IMR-90 (cell line): ENCODE measurements at regions not wholly inside any gene's neighbourhood (a gene's known extent, or its start where the extent isn't known, plus 50 kb on each side); places are given as distances from the start of the nearest gene placed in this dataset.

Source experiments
- ATAC-seq: fragments of 200-7000 bp; cut with Tn5 transposase; 2 replicates; pipeline ENCODE4 v1.9.1; 2020; ENCODE audit warnings: low read depth, mild to moderate bottlenecking, moderate library complexity
- BruUV-seq: library from RNA; stranded (reverse); fragments of 400-500 nt; replicated peaks from 2 replicates; lab custom pipeline; 2021; lab: Mats Ljungman, UMichigan
- CTCF ChIA-PET: fragments of 300-600 bp; formaldehyde crosslinking; extraction: SDS; loops from one replicate; lab custom pipeline; 2021; ENCODE audit warnings: antibody characterized with exemption; lab: Yijun Ruan, JAX
- POLR2A ChIA-PET: fragments of 300-600 bp; sonication (Branson Sonifier 250); formaldehyde crosslinking; loops from one replicate; lab custom pipeline; 2022; ENCODE audit warnings: antibody characterized with exemption; ENCODE audit not compliant: unreplicated experiment; lab: Charles Lee
- DNase-seq: peaks from one replicate; pipeline ENCODE4 v3.0.0; 2013
- H2AFZ ChIP-seq: replicated peaks from 2 replicates; pipeline ENCODE3; 2013; ENCODE audit warnings: low read length, mild to moderate bottlenecking; ENCODE audit not compliant: poor library complexity
- H2AK5ac ChIP-seq: 2 replicates; pipeline ENCODE4 v1.6.1; 2013; ENCODE audit warnings: low read depth, low read length, inconsistent platforms
- H2AK9ac ChIP-seq: replicated peaks from 2 replicates; pipeline ENCODE3; 2013; ENCODE audit warnings: mild to moderate bottlenecking, low read depth, low read length, moderate library complexity; ENCODE audit not compliant: poor library complexity
- H2BK120ac ChIP-seq: 2 replicates; pipeline ENCODE4 v1.6.1; 2013; ENCODE audit warnings: low read depth, low read length, inconsistent platforms
- H2BK15ac ChIP-seq: 3 replicates; pipeline ENCODE4 v1.6.1; 2013; ENCODE audit warnings: low read depth, low read length, inconsistent platforms
- H2BK20ac ChIP-seq: 2 replicates; pipeline ENCODE4 v1.6.1; 2013; ENCODE audit warnings: low read depth, mild to moderate bottlenecking, inconsistent platforms, low read length, moderate library complexity
- H2BK5ac ChIP-seq: 2 replicates; pipeline ENCODE4 v1.6.1; 2013; ENCODE audit warnings: mild to moderate bottlenecking, low read depth, low read length, inconsistent platforms; ENCODE audit not compliant: poor library complexity, severe bottlenecking
- H3K14ac ChIP-seq: replicated peaks from 2 replicates; pipeline ENCODE4 v1.6.1; 2013; ENCODE audit warnings: low read depth, low read length, inconsistent platforms
- H3K18ac ChIP-seq: 2 replicates; pipeline ENCODE4 v1.6.1; 2013; ENCODE audit warnings: low read depth, low read length, control low read depth
- H3K23ac ChIP-seq: 2 replicates; pipeline ENCODE4 v1.6.1; 2013; ENCODE audit warnings: low read depth, low read length, inconsistent platforms
- H3K27ac ChIP-seq: 2 replicates; pipeline ENCODE4 v1.5.1; 2013; ENCODE audit warnings: mild to moderate bottlenecking, control low read depth, low read length; ENCODE audit not compliant: insufficient read depth
- H3K27me3 ChIP-seq: 2 replicates; pipeline ENCODE4 v1.6.1; 2013; ENCODE audit warnings: low read length; ENCODE audit not compliant: control insufficient read depth, insufficient read depth
- H3K36me3 ChIP-seq: 2 replicates; pipeline ENCODE4 v1.6.1; 2013; ENCODE audit warnings: low read length, mixed read lengths; ENCODE audit not compliant: control insufficient read depth, insufficient read depth
- H3K4ac ChIP-seq: 2 replicates; pipeline ENCODE4 v1.6.1; 2013; ENCODE audit warnings: low read depth, low read length, inconsistent platforms
- H3K4me1 ChIP-seq: 2 replicates; pipeline ENCODE4 v1.6.1; 2013; ENCODE audit warnings: low read length, mixed read lengths; ENCODE audit not compliant: control insufficient read depth, insufficient read depth
- H3K4me2 ChIP-seq: 2 replicates; pipeline ENCODE4 v1.6.1; 2013; ENCODE audit warnings: low read depth, mild to moderate bottlenecking, control low read depth, low read length, moderate library complexity
- H3K4me3 ChIP-seq: 2 replicates; pipeline ENCODE4 v1.5.1; 2013; ENCODE audit warnings: low read depth, mild to moderate bottlenecking, control low read depth, low read length, moderate library complexity; ENCODE audit not compliant: insufficient read depth
- H3K56ac ChIP-seq: 2 replicates; pipeline ENCODE4 v1.6.1; 2013; ENCODE audit warnings: low read length, inconsistent platforms; ENCODE audit not compliant: insufficient read depth; ENCODE audit errors: extremely low read depth
- H3K79me1 ChIP-seq, 2 experiments: 2 replicates each; pipeline ENCODE4 v1.6.1; 2013; ENCODE audit warnings: low read length in 2 of 2, inconsistent platforms in 1 of 2, low read depth in 1 of 2
- H3K9ac ChIP-seq: 2 replicates; pipeline ENCODE4 v1.6.1; 2013; ENCODE audit warnings: low read depth, low read length, control low read depth
- H3K9me1 ChIP-seq: 2 replicates; pipeline ENCODE4 v1.6.1; 2013; ENCODE audit warnings: low read length, inconsistent platforms; ENCODE audit not compliant: insufficient read depth
- H3K9me3 ChIP-seq: 2 replicates; pipeline ENCODE4 v1.6.1; 2013; ENCODE audit warnings: low read length; ENCODE audit not compliant: control insufficient read depth, insufficient read depth
- H4K20me1 ChIP-seq: 2 replicates; pipeline ENCODE4 v1.6.1; 2013; ENCODE audit warnings: low read length, inconsistent platforms; ENCODE audit not compliant: insufficient read depth
- H4K5ac ChIP-seq: 2 replicates; pipeline ENCODE4 v1.6.1; 2013; ENCODE audit warnings: mild to moderate bottlenecking, low read depth, low read length, control low read depth
- H4K8ac ChIP-seq, 2 experiments: 2 replicates each; pipeline ENCODE4 v1.6.1; 2013; ENCODE audit warnings: low read depth in 2 of 2, low read length in 2 of 2, control low read depth in 1 of 2, inconsistent platforms in 1 of 2
- H4K91ac ChIP-seq: 2 replicates; pipeline ENCODE4 v1.6.1; 2013; ENCODE audit warnings: low read depth, low read length, inconsistent platforms; ENCODE audit not compliant: insufficient read depth
- BHLHE40 ChIP-seq: fragments of 150-350 bp; IDR thresholded peaks from 2 replicates; pipeline ENCODE4 v1.6.1; 2016; ENCODE audit warnings: mild to moderate bottlenecking, low read depth, low read length
- CHD1 ChIP-seq: IDR thresholded peaks from 2 replicates; pipeline ENCODE4 v1.6.1; 2012; ENCODE audit warnings: low read depth, low read length, improper control_type of control experiment
- FOS ChIP-seq: fragments of 150-350 bp; IDR thresholded peaks from 2 replicates; pipeline ENCODE4 v1.6.1; 2016; ENCODE audit warnings: low read depth, low read length
- MAFK ChIP-seq: IDR thresholded peaks from 2 replicates; pipeline ENCODE4 v1.6.1; 2012; ENCODE audit warnings: low read depth, low read length, improper control_type of control experiment
- MAZ ChIP-seq: IDR thresholded peaks from 2 replicates; pipeline ENCODE4 v1.6.1; 2012; ENCODE audit warnings: low read depth, mild to moderate bottlenecking, low read length, improper control_type of control experiment, moderate library complexity, borderline replicate concordance
- POLR2A ChIP-seq: IDR thresholded peaks from 2 replicates; pipeline ENCODE4 v1.6.1; 2012; ENCODE audit warnings: mild to moderate bottlenecking, low read depth, low read length
- RAD21 ChIP-seq: IDR thresholded peaks from 2 replicates; pipeline ENCODE4 v1.6.1; 2012; ENCODE audit warnings: low read length, improper control_type of control experiment
- RCOR1 ChIP-seq: IDR thresholded peaks from 2 replicates; pipeline ENCODE4 v1.6.1; 2012; ENCODE audit warnings: mild to moderate bottlenecking, low read length, improper control_type of control experiment; ENCODE audit not compliant: insufficient replicate concordance
- RFX5 ChIP-seq: IDR thresholded peaks from 2 replicates; pipeline ENCODE4 v1.8.0; 2012; ENCODE audit warnings: low read depth, mild to moderate bottlenecking, low read length, moderate library complexity
- SMC3 ChIP-seq: fragments of 150-350 bp; IDR thresholded peaks from 2 replicates; pipeline ENCODE4 v1.6.1; 2016; ENCODE audit warnings: low read depth, mild to moderate bottlenecking, antibody characterized with exemption, low read length, moderate library complexity
- WGBS, 2 experiments: methylation state at CpG; one replicate each; pipeline versions ENCODE4 v1.1.5 to v1.1.7; 2013; ENCODE audit warnings: missing lambda C conversion rate in 2 of 2; ENCODE audit not compliant: insufficient read length in 1 of 2; ENCODE audit errors: extremely low coverage in 2 of 2; 5-methylcytosine and 5-hydroxymethylcytosine counted together
- dilution Hi-C: fragments of 300-500 bp; cut with HindIII; formaldehyde crosslinking; loops from one replicate; pipeline ENCODE4 v1.14.3; 2018; ENCODE audit warnings: low sequenced_read_pairs; ENCODE audit not compliant: unreplicated experiment
- in situ Hi-C: fragments of 300-500 bp; cut with MboI; formaldehyde crosslinking; loops from 3 replicates; pipeline ENCODE4 v1.14.3; 2019; ENCODE audit warnings: low sequenced_read_pairs, inconsistent platforms, mixed read lengths
- intact Hi-C: fragments of 100-400 bp; cut with micrococcal nuclease; formaldehyde crosslinking; loops from 2 replicates; pipeline ENCODE4 v1.10.0; 2022
- TF ChIP-seq, protein P1 (sequence below): conservative IDR thresholded peaks from 2 replicates; pipeline ENCODE4 v1.5.1; 2012; ENCODE audit warnings: mild to moderate bottlenecking, low read depth, low read length, improper control_type of control experiment

DNA sequence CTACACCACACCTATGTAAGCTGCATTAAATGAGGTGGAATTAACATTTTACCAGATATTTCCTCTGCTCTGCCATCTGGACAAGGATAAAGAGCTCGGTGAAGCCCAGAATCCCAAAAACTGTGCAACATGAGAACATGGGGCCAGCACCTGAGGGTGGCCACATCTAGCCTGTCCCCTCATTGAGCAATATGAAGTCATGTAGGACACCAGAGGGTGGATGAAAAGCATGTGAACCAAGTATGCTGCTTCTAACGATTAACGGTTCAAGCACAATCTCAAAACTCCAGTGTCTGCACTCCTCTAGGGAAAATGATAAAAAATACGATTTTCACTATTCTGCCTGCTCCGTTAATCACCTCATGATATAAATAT, 545.8 kb downstream of the EBF1 start:
- Histone ChIP-seq H3K79me1 (no peaks in the 10 kb centered on the region), H4K91ac (no peak overlapping the region), H3K4me3 (no peak overlapping the region), H3K23ac (no peak overlapping the region), H3K9me1 (no peaks in the 10 kb centered on the region), H3K56ac (no peak overlapping the region), H2BK120ac (no peak overlapping the region), H2BK15ac (no peak overlapping the region), H4K8ac (no peak overlapping the region), H3K14ac (no peak overlapping the region), H4K20me1 (no peaks in the 10 kb centered on the region), H3K4me1 (no peaks in the 10 kb centered on the region), H3K27me3 (no peaks in the 10 kb centered on the region), H3K4me2 (no peak overlapping the region), H3K4ac (no peak overlapping the region), H2AFZ (no peak overlapping the region), H3K18ac (no peak overlapping the region), H2BK20ac (no peak overlapping the region), H4K5ac (no peak overlapping the region), H3K27ac (no peak overlapping the region), H3K9ac (no peak overlapping the region), H2BK5ac (no peak overlapping the region), H3K9me3 (no peaks in the 10 kb centered on the region), H3K36me3 (no peaks in the 10 kb centered on the region), H2AK9ac (no peak overlapping the region), H2AK5ac (no peak overlapping the region)
- dilution Hi-C loops (no loop called here), in situ Hi-C loops (no loop called here), intact Hi-C loops (no loop called here)
- TF ChIP-seq POLR2A (no peak), CHD1 (no peak), BHLHE40 (no peak), SMC3 (no peak), RFX5 (no peak), FOS (no peak), MAFK (no peak), RAD21 (no peak), RCOR1 (no peak), MAZ (no peak)
- TF ChIP-seq, protein P1, sequence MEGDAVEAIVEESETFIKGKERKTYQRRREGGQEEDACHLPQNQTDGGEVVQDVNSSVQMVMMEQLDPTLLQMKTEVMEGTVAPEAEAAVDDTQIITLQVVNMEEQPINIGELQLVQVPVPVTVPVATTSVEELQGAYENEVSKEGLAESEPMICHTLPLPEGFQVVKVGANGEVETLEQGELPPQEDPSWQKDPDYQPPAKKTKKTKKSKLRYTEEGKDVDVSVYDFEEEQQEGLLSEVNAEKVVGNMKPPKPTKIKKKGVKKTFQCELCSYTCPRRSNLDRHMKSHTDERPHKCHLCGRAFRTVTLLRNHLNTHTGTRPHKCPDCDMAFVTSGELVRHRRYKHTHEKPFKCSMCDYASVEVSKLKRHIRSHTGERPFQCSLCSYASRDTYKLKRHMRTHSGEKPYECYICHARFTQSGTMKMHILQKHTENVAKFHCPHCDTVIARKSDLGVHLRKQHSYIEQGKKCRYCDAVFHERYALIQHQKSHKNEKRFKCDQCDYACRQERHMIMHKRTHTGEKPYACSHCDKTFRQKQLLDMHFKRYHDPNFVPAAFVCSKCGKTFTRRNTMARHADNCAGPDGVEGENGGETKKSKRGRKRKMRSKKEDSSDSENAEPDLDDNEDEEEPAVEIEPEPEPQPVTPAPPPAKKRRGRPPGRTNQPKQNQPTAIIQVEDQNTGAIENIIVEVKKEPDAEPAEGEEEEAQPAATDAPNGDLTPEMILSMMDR, result no peak
- no peak for ATAC-seq
- DNase-seq, result no peak
- BruUV-seq, result no TSS peak
- 40% methylated on average over 1 of the region's 5 CpGs; no CpG with 5 or more reads in 1 of the 2 experiments for WGBS, 2 experiments
- POLR2A ChIA-PET, result no interaction called here
- CTCF ChIA-PET, result no interaction called here
